PC-9 (cell line): ENCODE measurements at regions not wholly inside any gene's neighbourhood (a gene's known extent, or its start where the extent isn't known, plus 50 kb on each side); places are given as distances from the start of the nearest gene placed in this dataset.

Source experiments
- CTCF ChIP-seq: fragments of 200-600 bp; sonication (generic); conservative IDR thresholded peaks from 2 replicates; pipeline ENCODE4 v1.6.1; 2017; ENCODE audit warnings: mixed run types, antibody characterized with exemption, mild to moderate bottlenecking, moderate library complexity
- EZH2 ChIP-seq: fragments of 200-600 bp; sonication (generic); IDR thresholded peaks from 2 replicates; pipeline ENCODE4 v1.8.0; 2017; ENCODE audit warnings: antibody characterized with exemption, low read depth

- TF ChIP-seq CTCF = no peak
- TF ChIP-seq EZH2 = no peak
Measured at GRCh38 chr4:38233727-38234480, 273.7 kb downstream of the PTTG2 start.
